Mesothelial cell of epicardium (in vitro differentiated cells): ENCODE measurements at regions not wholly inside any gene's neighbourhood (a gene's known extent, or its start where the extent isn't known, plus 50 kb on each side); places are given as distances from the start of the nearest gene placed in this dataset.

Source experiments
- DNase-seq, 2 experiments: peaks; one replicate each; pipeline ENCODE4 v3.0.0; 2021; ENCODE audit warnings: low spot score in 2 of 2; ENCODE audit not compliant: unreplicated experiment in 2 of 2
- H3K27ac Mint-ChIP-seq: 2 replicates; pipeline ENCODE4 v1.8.0; 2021; ENCODE audit warnings: mixed read lengths
- H3K27me3 Mint-ChIP-seq: 2 replicates; pipeline ENCODE4 v1.8.0; 2021; ENCODE audit warnings: low read depth, mixed read lengths
- H3K36me3 Mint-ChIP-seq: 2 replicates; pipeline ENCODE4 v1.8.0; 2021; ENCODE audit warnings: mixed read lengths
- H3K4me1 Mint-ChIP-seq: 2 replicates; pipeline ENCODE4 v1.8.0; 2021; ENCODE audit warnings: mixed read lengths
- H3K4me3 Mint-ChIP-seq: 2 replicates; pipeline ENCODE4 v1.8.0; 2021; ENCODE audit warnings: mild to moderate bottlenecking, moderate library complexity, mixed read lengths
- H3K9me3 Mint-ChIP-seq: 2 replicates; pipeline ENCODE4 v1.8.0; 2021; ENCODE audit warnings: mixed read lengths
- TF ChIP-seq, protein P1 (sequence below): fragments of 200-600 bp; sonication (generic); IDR thresholded peaks from one replicate; pipeline ENCODE4 v1.5.0; 2021; ENCODE audit warnings: antibody characterized with exemption; ENCODE audit not compliant: unreplicated experiment

GRCh38 chr2:204239411-204240165, 303.0 kb downstream of the ICOS start:
- Mint-ChIP-seq H3K9me3 (no peaks in the 10 kb centered on the region), H3K27me3 (no peaks in the 10 kb centered on the region), H3K4me3 (no peak overlapping the region)

GRCh38 chr2:204240961-204241360, 304.3 kb upstream of the PARD3B start:
- H3K27ac Mint-ChIP-seq: no peak overlapping the region
- no peak overlapping the region for H3K4me3 Mint-ChIP-seq
- TF ChIP-seq, protein P1, sequence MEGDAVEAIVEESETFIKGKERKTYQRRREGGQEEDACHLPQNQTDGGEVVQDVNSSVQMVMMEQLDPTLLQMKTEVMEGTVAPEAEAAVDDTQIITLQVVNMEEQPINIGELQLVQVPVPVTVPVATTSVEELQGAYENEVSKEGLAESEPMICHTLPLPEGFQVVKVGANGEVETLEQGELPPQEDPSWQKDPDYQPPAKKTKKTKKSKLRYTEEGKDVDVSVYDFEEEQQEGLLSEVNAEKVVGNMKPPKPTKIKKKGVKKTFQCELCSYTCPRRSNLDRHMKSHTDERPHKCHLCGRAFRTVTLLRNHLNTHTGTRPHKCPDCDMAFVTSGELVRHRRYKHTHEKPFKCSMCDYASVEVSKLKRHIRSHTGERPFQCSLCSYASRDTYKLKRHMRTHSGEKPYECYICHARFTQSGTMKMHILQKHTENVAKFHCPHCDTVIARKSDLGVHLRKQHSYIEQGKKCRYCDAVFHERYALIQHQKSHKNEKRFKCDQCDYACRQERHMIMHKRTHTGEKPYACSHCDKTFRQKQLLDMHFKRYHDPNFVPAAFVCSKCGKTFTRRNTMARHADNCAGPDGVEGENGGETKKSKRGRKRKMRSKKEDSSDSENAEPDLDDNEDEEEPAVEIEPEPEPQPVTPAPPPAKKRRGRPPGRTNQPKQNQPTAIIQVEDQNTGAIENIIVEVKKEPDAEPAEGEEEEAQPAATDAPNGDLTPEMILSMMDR: no peak
- DNase-seq: no peak
- no peaks in the 10 kb centered on the region for H3K36me3 Mint-ChIP-seq
- H3K4me1 Mint-ChIP-seq: no peaks in the 10 kb centered on the region
- H3K9me3 Mint-ChIP-seq: no peaks in the 10 kb centered on the region
- no peaks in the 10 kb centered on the region for H3K27me3 Mint-ChIP-seq

More at GRCh38 chr2:204239411-204240165, 303.0 kb downstream of the ICOS start:
- no peak overlapping the region for H3K27ac Mint-ChIP-seq
- TF ChIP-seq, protein P1: no peak
- DNase-seq: no peak
- H3K36me3 Mint-ChIP-seq: no peaks in the 10 kb centered on the region
- no peaks in the 10 kb centered on the region for H3K4me1 Mint-ChIP-seq

DNA sequence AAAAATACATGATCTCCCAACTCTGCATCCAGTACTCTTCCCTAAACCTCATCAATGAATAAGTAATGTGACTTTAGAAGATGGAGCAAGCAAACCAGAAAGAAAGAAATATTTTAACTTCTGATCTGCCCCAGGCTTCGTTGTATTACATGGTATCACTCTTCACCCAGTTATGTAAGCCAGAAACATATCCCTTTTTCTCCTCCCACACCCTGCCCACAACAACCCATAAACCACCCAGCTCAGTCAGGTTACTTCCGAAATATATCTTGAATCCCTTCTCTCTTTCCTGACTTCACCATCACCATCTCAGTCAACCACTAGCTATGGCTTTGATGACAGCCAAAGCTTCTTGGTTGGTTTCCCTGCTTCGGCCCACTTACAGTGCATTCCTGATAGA, 295.8 kb upstream of the PARD3B start:
- TF ChIP-seq, protein P1: no peak
- DNase-seq: no peak
- Mint-ChIP-seq H3K4me3 (no peak overlapping the region), H3K36me3 (no peaks in the 10 kb centered on the region), H3K9me3 (no peaks in the 10 kb centered on the region), H3K27ac (no peak overlapping the region), H3K27me3 (no peaks in the 10 kb centered on the region), H3K4me1 (peaks cover 1% of the 10 kb centered on the region)

DNA sequence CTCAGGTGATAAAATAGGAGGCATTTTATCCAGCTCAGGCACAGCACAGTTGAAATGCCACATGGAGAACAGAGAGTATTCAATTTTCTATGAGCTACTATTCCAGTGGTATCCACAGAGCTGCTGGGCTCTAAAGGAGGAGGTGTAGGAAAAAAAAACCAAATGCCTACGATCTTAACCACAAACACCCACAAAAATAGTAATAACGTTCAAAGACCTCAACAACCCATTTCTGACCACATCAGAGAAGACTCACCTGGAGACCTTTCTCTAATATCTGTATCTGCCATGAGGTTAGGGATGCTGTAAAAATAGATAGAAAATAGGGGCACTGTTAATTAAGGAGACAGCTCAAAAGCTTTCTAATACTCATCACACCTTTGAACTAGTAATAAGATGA, 294.6 kb upstream of the PARD3B start:
- Mint-ChIP-seq H3K27ac (no peak overlapping the region), H3K36me3 (no peaks in the 10 kb centered on the region), H3K9me3 (no peaks in the 10 kb centered on the region), H3K4me1 (peaks cover 6% of the 10 kb centered on the region), H3K4me3 (no peak overlapping the region), H3K27me3 (no peaks in the 10 kb centered on the region)
- no peak for DNase-seq
- TF ChIP-seq, protein P1: no peak

DNA sequence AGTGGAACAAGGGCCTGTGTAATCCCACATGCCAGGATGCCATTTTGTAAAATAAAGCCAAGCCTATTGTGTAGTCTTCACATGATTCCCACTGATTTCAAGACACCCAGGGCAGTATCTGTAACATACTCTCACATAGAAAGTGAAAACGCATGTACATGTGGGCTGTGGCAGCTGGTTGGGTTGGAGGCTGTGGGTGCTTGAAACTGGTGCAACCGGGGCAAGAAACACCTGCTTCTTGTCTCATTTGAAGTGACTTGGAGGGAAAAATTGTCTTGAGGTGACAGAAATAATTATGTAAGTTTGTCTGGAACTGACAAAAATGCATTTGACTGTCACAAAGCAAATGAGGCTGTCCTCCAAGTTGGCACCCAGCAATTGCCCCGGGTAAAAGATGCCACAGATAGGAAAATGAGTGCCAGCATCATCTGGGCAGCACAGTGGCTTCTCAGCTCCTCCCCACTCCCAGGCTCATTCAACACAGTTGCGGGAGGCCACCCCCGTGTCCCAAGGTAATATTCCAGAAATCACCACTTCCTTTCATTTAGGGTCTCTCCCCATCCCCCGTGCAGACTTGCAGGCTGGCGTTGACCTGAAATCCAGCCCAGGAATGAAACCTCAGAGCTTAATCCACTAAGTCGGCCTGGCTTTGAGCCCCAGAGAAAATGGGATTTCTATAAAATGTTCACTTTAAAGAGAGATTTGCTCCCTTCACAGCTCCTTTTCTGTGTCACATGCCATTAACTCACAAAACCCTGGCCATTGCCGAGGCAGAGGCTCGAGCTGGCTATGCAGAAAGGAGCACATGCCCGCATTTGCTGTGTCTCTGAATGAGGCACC, 293.9 kb upstream of the PARD3B start:
- no peak overlapping the region for H3K4me3 Mint-ChIP-seq
- H3K4me1 Mint-ChIP-seq: peaks cover 10% of the 10 kb centered on the region
- H3K27me3 Mint-ChIP-seq: no peaks in the 10 kb centered on the region
- H3K9me3 Mint-ChIP-seq: no peaks in the 10 kb centered on the region
- H3K27ac Mint-ChIP-seq: no peak overlapping the region
- H3K36me3 Mint-ChIP-seq: no peaks in the 10 kb centered on the region
- DNase-seq: no peak
- TF ChIP-seq, protein P1: no peak
